Suprapubic skin (tissue), 4 donors: ENCODE measurements at regions not wholly inside any gene's neighbourhood (a gene's known extent, or its start where the extent isn't known, plus 50 kb on each side); places are given as distances from the start of the nearest gene placed in this dataset.

Experiments used
- DNase-seq, 2 donors: peaks; one replicate each; pipeline ENCODE4 v3.0.0-alpha.2; 2019; ENCODE audit warnings: low spot score in 2 of 2
- H3K27ac ChIP-seq: fragments of 200-600 bp; sonication (generic); one replicate; pipeline ENCODE4 v1.5.1; 2019
- H3K27me3 ChIP-seq: fragments of 200-600 bp; sonication (generic); one replicate; pipeline ENCODE4 v1.5.1; 2019
- H3K36me3 ChIP-seq: fragments of 200-600 bp; sonication (generic); one replicate; pipeline ENCODE4 v1.5.1; 2019
- H3K4me1 ChIP-seq: fragments of 200-600 bp; sonication (generic); one replicate; pipeline ENCODE4 v1.5.1; 2019
- H3K4me3 ChIP-seq: fragments of 200-600 bp; sonication (generic); one replicate; pipeline ENCODE4 v1.5.1; 2019; ENCODE audit warnings: mild to moderate bottlenecking
- H3K9me3 ChIP-seq: fragments of 200-600 bp; sonication (generic); one replicate; pipeline ENCODE4 v1.5.1; 2019
- EP300 ChIP-seq: sonication (generic); formaldehyde crosslinking; IDR thresholded peaks from one replicate; pipeline ENCODE4 v1.6.1; 2017; ENCODE audit warnings: antibody characterized with exemption
- POLR2A ChIP-seq, 2 donors: fragments of 450-650 bp; IDR thresholded peaks; one replicate each; pipeline ENCODE4 v1.6.1; 2017; ENCODE audit warnings: antibody characterized with exemption in 2 of 2, mild to moderate bottlenecking in 2 of 2, moderate library complexity in 2 of 2
- POLR2AphosphoS5 ChIP-seq, 3 donors: sonication (generic); formaldehyde crosslinking; IDR thresholded peaks; one replicate each; pipeline ENCODE4 v1.6.1; 2017; ENCODE audit warnings: antibody characterized with exemption in 3 of 3
- WGBS: methylation state at CpG from one replicate; pipeline ENCODE4 v1.1.5; 2018; 5-methylcytosine and 5-hydroxymethylcytosine counted together
- TF ChIP-seq, protein P1 (sequence below), 2 donors: fragments of 200-600 bp in 1 of 2; fragments of 450-650 bp in 1 of 2; sonication (generic) in 1 of 2; IDR thresholded peaks; one replicate each; pipeline ENCODE4 v1.5.1; 2016 to 2019; ENCODE audit warnings: antibody characterized with exemption in 2 of 2, mild to moderate bottlenecking in 1 of 2, moderate library complexity in 1 of 2

DNA sequence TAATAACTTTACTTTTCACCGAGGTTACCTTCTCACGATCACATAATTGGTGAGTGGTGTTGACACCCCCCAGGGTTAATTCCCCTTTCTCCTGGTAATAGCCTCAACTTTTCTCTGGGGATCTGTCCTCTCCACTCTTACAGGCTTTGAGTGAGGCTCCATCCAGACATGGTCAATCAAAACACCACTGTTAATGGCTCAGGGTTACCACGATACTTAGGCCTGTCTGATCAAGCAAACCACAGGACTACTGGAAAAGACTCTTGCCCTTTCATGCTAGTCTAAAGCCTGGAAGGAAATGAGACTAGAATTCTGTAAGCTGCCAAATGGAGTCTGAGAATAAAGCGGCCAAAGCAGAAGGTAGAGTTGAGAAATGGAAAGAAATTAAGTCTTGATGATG lies 56.5 kb upstream of the STT3B start:
- H3K27me3 ChIP-seq: no peaks in the 10 kb centered on the region
- 95% methylated on average over 4 of the region's 4 CpGs for WGBS
- no peaks in the 10 kb centered on the region for H3K36me3 ChIP-seq
- no peak overlapping the region for H3K4me3 ChIP-seq
- DNase-seq: no peak
- no peak overlapping the region for H3K27ac ChIP-seq
- H3K4me1 ChIP-seq: no peaks in the 10 kb centered on the region
- no peaks in the 10 kb centered on the region for H3K9me3 ChIP-seq
- TF ChIP-seq POLR2A (IDR thresholded peaks at IDR 0.05) (no peak), POLR2AphosphoS5 (IDR thresholded peaks at IDR 0.05) (no peak), EP300 (no peak)
- TF ChIP-seq, protein P1, sequence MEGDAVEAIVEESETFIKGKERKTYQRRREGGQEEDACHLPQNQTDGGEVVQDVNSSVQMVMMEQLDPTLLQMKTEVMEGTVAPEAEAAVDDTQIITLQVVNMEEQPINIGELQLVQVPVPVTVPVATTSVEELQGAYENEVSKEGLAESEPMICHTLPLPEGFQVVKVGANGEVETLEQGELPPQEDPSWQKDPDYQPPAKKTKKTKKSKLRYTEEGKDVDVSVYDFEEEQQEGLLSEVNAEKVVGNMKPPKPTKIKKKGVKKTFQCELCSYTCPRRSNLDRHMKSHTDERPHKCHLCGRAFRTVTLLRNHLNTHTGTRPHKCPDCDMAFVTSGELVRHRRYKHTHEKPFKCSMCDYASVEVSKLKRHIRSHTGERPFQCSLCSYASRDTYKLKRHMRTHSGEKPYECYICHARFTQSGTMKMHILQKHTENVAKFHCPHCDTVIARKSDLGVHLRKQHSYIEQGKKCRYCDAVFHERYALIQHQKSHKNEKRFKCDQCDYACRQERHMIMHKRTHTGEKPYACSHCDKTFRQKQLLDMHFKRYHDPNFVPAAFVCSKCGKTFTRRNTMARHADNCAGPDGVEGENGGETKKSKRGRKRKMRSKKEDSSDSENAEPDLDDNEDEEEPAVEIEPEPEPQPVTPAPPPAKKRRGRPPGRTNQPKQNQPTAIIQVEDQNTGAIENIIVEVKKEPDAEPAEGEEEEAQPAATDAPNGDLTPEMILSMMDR (IDR thresholded peaks at IDR 0.05): no peak

GRCh38 chr3:31479431-31479830 lies 53.3 kb upstream of the STT3B start:
- 87% methylated on average over 1 of the region's 1 CpG for WGBS
- no peaks in the 10 kb centered on the region for H3K36me3 ChIP-seq
- H3K9me3 ChIP-seq: no peaks in the 10 kb centered on the region
- no peaks in the 10 kb centered on the region for H3K27me3 ChIP-seq
- no peak overlapping the region for H3K4me3 ChIP-seq
- no peak for DNase-seq
- TF ChIP-seq POLR2AphosphoS5 (IDR thresholded peaks at IDR 0.05): no peak
- TF ChIP-seq, protein P1 (IDR thresholded peaks at IDR 0.05): no peak
- H3K27ac ChIP-seq: no peak overlapping the region
- no peaks in the 10 kb centered on the region for H3K4me1 ChIP-seq

DNA sequence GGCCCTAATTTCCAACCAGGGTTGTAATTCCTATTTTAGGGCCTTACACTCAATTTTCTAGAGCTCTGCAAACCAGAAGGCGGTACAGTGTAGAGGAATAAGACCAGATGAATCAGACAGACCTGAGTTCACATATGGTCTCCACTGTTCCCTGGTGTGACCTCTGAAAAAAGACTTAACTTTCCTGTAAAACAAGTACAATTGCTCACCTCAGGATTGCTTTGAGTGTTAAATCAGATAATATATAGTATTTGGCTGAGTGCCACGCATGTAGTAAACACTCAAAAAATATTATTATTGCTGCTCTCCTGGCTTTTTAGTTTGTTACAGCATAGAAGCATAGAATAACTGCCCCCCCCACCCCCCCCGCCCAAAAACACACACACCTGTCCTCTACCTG lies 51.0 kb upstream of the STT3B start:
- Histone ChIP-seq H3K4me1 (no peaks in the 10 kb centered on the region), H3K36me3 (no peaks in the 10 kb centered on the region), H3K27me3 (no peaks in the 10 kb centered on the region), H3K27ac (no peak overlapping the region), H3K9me3 (no peaks in the 10 kb centered on the region), H3K4me3 (no peak overlapping the region)
- TF ChIP-seq POLR2AphosphoS5 (IDR thresholded peaks at IDR 0.05) (no peak), POLR2A (IDR thresholded peaks at IDR 0.05) (no peak), EP300 (no peak)
- TF ChIP-seq, protein P1 (IDR thresholded peaks at IDR 0.05): no peak
- 79% methylated on average over 3 of the region's 3 CpGs for WGBS
- DNase-seq: no peak

DNA sequence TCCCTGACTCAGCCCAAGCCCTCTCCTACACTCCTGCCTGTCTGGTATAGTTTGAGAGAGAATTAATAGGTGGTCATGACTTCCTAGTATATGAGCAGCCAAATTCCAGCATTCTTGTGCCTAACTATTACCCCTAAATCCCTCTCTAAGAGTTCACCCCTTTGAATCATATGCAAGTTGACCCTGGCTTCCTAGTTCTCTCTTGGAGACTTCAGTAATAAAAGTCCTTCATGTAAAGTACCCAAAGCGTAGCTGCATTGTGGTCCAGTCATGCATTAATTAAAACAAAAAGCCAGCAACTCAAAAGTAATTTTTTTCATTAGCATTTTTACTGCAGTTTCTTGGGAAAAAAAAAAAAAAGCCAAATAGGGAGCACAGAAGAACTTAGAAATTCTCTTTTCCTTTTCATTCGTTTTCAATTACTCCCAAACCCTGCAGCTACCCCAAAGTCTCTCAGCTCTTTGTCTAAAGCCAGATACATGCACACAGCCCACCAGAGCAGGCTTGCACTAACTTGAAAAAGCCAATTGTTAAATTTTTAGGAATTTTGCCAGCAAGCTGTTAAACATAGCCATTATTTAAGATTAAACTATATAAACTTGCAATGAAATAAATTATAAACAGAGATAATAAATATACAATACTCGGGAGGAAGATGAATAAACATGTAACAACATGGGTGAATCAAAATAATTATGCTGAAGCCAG lies 50.1 kb upstream of the STT3B start:
- H3K9me3 ChIP-seq: no peaks in the 10 kb centered on the region
- DNase-seq: no peak
- 64% methylated on average over 3 of the region's 3 CpGs for WGBS
- no peaks in the 10 kb centered on the region for H3K4me1 ChIP-seq
- H3K4me3 ChIP-seq: no peak overlapping the region
- H3K36me3 ChIP-seq: no peaks in the 10 kb centered on the region
- H3K27ac ChIP-seq: no peak overlapping the region
- TF ChIP-seq POLR2AphosphoS5 (IDR thresholded peaks at IDR 0.05) (no peak), POLR2A (IDR thresholded peaks at IDR 0.05) (no peak), EP300 (no peak)
- TF ChIP-seq, protein P1 (IDR thresholded peaks at IDR 0.05): no peak
- H3K27me3 ChIP-seq: no peaks in the 10 kb centered on the region
